OCI-LY7 (cell line): ENCODE measurements at regions not wholly inside any gene's neighbourhood (a gene's known extent, or its start where the extent isn't known, plus 50 kb on each side); places are given as distances from the start of the nearest gene placed in this dataset.

Source experiments
- EZH2phosphoT487 ChIP-seq: fragments of 200-600 bp; sonication (generic); IDR thresholded peaks from 2 replicates; pipeline ENCODE4 v1.6.1; 2018; ENCODE audit warnings: low read depth, borderline replicate concordance, mild to moderate bottlenecking, mixed run types, antibody characterized with exemption, low read length, moderate library complexity, mixed read lengths
- TF ChIP-seq, protein P1 (sequence below): fragments of 200-600 bp; sonication (generic); conservative IDR thresholded peaks from 2 replicates; pipeline ENCODE4 v1.5.1; 2014; ENCODE audit warnings: mild to moderate bottlenecking, antibody characterized with exemption, low read length, moderate library complexity, mixed read lengths

DNA sequence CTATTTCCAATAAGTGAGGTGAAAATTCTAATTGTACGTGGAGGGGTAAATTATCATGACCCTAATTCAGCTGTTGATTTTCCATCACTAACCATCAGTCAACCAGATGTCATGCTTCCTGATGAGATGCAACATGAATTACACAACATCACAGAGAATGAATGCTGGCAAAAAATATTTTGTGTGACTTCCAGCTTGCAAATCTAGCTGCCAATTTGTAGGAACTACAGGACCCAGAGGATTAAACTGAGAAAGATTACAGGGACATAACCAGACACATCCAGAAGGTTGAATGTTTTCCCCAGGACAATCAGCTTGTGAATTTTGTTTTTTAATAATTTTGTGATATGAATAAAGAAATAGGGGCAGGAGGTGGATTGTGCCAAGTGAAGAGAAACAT lies 349.0 kb upstream of the ATP10A start:
- TF ChIP-seq, protein P1, sequence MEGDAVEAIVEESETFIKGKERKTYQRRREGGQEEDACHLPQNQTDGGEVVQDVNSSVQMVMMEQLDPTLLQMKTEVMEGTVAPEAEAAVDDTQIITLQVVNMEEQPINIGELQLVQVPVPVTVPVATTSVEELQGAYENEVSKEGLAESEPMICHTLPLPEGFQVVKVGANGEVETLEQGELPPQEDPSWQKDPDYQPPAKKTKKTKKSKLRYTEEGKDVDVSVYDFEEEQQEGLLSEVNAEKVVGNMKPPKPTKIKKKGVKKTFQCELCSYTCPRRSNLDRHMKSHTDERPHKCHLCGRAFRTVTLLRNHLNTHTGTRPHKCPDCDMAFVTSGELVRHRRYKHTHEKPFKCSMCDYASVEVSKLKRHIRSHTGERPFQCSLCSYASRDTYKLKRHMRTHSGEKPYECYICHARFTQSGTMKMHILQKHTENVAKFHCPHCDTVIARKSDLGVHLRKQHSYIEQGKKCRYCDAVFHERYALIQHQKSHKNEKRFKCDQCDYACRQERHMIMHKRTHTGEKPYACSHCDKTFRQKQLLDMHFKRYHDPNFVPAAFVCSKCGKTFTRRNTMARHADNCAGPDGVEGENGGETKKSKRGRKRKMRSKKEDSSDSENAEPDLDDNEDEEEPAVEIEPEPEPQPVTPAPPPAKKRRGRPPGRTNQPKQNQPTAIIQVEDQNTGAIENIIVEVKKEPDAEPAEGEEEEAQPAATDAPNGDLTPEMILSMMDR = no peak
- no peak for TF ChIP-seq EZH2phosphoT487
